H1 (cell line): ENCODE measurements at regions not wholly inside any gene's neighbourhood (a gene's known extent, or its start where the extent isn't known, plus 50 kb on each side); places are given as distances from the start of the nearest gene placed in this dataset.

Experiments used
- CTCF ChIA-PET: fragments of 300-600 bp; sonication (Branson Sonifier 250); formaldehyde crosslinking; loops from one replicate; lab custom pipeline; 2021; ENCODE audit not compliant: partially characterized antibody; lab: Charles Lee
- POLR2A ChIA-PET: fragments of 300-600 bp; sonication (Branson Sonifier 250); formaldehyde crosslinking; loops from one replicate; lab custom pipeline; 2021; ENCODE audit warnings: inconsistent platforms; ENCODE audit not compliant: partially characterized antibody; lab: Charles Lee
- DNase-seq, 2 experiments: peaks; one replicate each; pipeline versions ENCODE4 v3.0.0 to v3.0.0-alpha.2; 2010 to 2022; ENCODE audit warnings: low spot score in 2 of 2, low read depth in 1 of 2, mixed read lengths in 1 of 2
- FAIRE-seq: peaks from 2 replicates; lab custom pipeline; 2011; peaks lifted over from hg19 to GRCh38; lab: Jason Lieb, UNC
- H2AFZ ChIP-seq: 2 replicates; pipeline ENCODE4 v1.8.1; 2012; ENCODE audit warnings: low read length, inconsistent platforms
- H2AK5ac ChIP-seq: 2 replicates; pipeline ENCODE4 v1.6.1; 2013; ENCODE audit warnings: low read depth, low read length
- H2BK120ac ChIP-seq: replicated peaks from 2 replicates; pipeline ENCODE3; 2013; ENCODE audit warnings: low read depth, low read length, inconsistent platforms
- H2BK12ac ChIP-seq: 2 replicates; pipeline ENCODE4 v1.6.1; 2013; ENCODE audit warnings: low read depth, low read length
- H2BK15ac ChIP-seq: 2 replicates; pipeline ENCODE4 v1.6.1; 2013; ENCODE audit warnings: low read length
- H2BK20ac ChIP-seq: 2 replicates; pipeline ENCODE4 v1.6.1; 2013; ENCODE audit warnings: low read length
- H2BK5ac ChIP-seq: 2 replicates; pipeline ENCODE4 v1.6.1; 2013; ENCODE audit warnings: low read depth, low read length
- H3K14ac ChIP-seq: 2 replicates; pipeline ENCODE4 v1.6.1; 2013; ENCODE audit warnings: inconsistent platforms; ENCODE audit not compliant: insufficient read length
- H3K18ac ChIP-seq: 2 replicates; pipeline ENCODE4 v1.6.1; 2013; ENCODE audit warnings: low read length; ENCODE audit errors: extremely low read depth
- H3K23ac ChIP-seq: 2 replicates; pipeline ENCODE4 v1.6.1; 2013; ENCODE audit warnings: inconsistent platforms; ENCODE audit not compliant: insufficient read length
- H3K23me2 ChIP-seq: 2 replicates; pipeline ENCODE4 v1.6.1; 2013; ENCODE audit warnings: low read depth, low read length
- H3K27ac ChIP-seq: 2 replicates; pipeline ENCODE4 v1.6.1; 2011; ENCODE audit warnings: low read depth, low read length, inconsistent platforms
- H3K27me3 ChIP-seq, 4 experiments: replicated peaks in 1 of 4; 1 replicate in 1 of 4; 2 replicates in 3 of 4; pipeline versions ENCODE4 v1.6.1 to v1.8.1; 2011 to 2013; ENCODE audit warnings: low read length in 3 of 4, mild to moderate bottlenecking in 3 of 4, inconsistent platforms in 2 of 4, mixed read lengths in 2 of 4, moderate library complexity in 1 of 4; ENCODE audit not compliant: control insufficient read depth in 3 of 4, insufficient read depth in 3 of 4; ENCODE audit errors: extremely low read depth in 1 of 4
- H3K36me3 ChIP-seq, 4 experiments: 2 replicates each; pipeline versions ENCODE4 v1.6.1 to v1.8.1; 2011 to 2013; ENCODE audit warnings: mild to moderate bottlenecking in 4 of 4, low read length in 3 of 4, moderate library complexity in 2 of 4, control low read depth in 1 of 4, inconsistent platforms in 1 of 4; ENCODE audit not compliant: insufficient read depth in 4 of 4, control insufficient read depth in 2 of 4
- H3K4ac ChIP-seq: replicated peaks from 2 replicates; pipeline ENCODE3; 2013; ENCODE audit warnings: low read length, low read depth, mixed read lengths, inconsistent platforms; ENCODE audit not compliant: insufficient read length
- H3K4me1 ChIP-seq, 4 experiments: replicated peaks in 1 of 4; 1 replicate in 1 of 4; 2 replicates in 3 of 4; pipeline versions ENCODE4 v1.6.1 to v1.8.1; 2011 to 2013; ENCODE audit warnings: low read length in 3 of 4, inconsistent platforms in 2 of 4, mixed read lengths in 1 of 4; ENCODE audit not compliant: insufficient read depth in 4 of 4, control insufficient read depth in 3 of 4
- H3K4me2 ChIP-seq, 2 experiments: 2 replicates each; pipeline versions ENCODE4 v1.6.1 to v1.8.1; 2011 to 2013; ENCODE audit warnings: low read depth in 2 of 2, low read length in 2 of 2, control low read depth in 1 of 2, inconsistent platforms in 1 of 2, mild to moderate bottlenecking in 1 of 2; ENCODE audit not compliant: insufficient read depth in 1 of 2
- H3K4me3 ChIP-seq, 4 experiments: fragments of 200-600, 300-600 bp in 1 of 4; sonication (generic), shearing (Covaris generic), sonication (Bioruptor Twin) in 1 of 4; 2 replicates each; pipeline versions ENCODE4 v1.5.1 to v1.8.1; 2011 to 2016; ENCODE audit warnings: low read length in 4 of 4, low read depth in 3 of 4, control low read depth in 2 of 4, inconsistent platforms in 2 of 4, mild to moderate bottlenecking in 2 of 4, mixed read lengths in 1 of 4, moderate library complexity in 1 of 4; ENCODE audit not compliant: insufficient read depth in 2 of 4; ENCODE audit errors: extremely low read depth in 1 of 4
- H3K56ac ChIP-seq: replicated peaks from 2 replicates; pipeline ENCODE3; 2013; ENCODE audit warnings: low read depth, mild to moderate bottlenecking, mixed read lengths, low read length, inconsistent platforms; ENCODE audit not compliant: insufficient read length
- H3K79me1 ChIP-seq: 2 replicates; pipeline ENCODE4 v1.6.1; 2013; ENCODE audit warnings: low read depth, low read length, control low read depth
- H3K79me2 ChIP-seq, 2 experiments: 2 replicates each; pipeline versions ENCODE4 v1.6.1 to v1.8.1; 2012 to 2013; ENCODE audit warnings: low read length in 2 of 2, mild to moderate bottlenecking in 2 of 2, inconsistent platforms in 1 of 2; ENCODE audit not compliant: insufficient read depth in 2 of 2, control insufficient read depth in 1 of 2
- H3K9ac ChIP-seq, 4 experiments: replicated peaks in 1 of 4; 1 replicate in 1 of 4; 2 replicates in 3 of 4; pipeline versions ENCODE4 v1.6.1 to v1.8.1; 2011 to 2013; ENCODE audit warnings: low read depth in 3 of 4, low read length in 3 of 4, control low read depth in 2 of 4, mild to moderate bottlenecking in 2 of 4, moderate library complexity in 2 of 4, inconsistent platforms in 1 of 4; ENCODE audit errors: extremely low read depth in 1 of 4
- H3K9me3 ChIP-seq, 2 experiments: 2 replicates each; pipeline versions ENCODE4 v1.6.1 to v1.8.1; 2012 to 2013; ENCODE audit warnings: mild to moderate bottlenecking in 2 of 2, moderate library complexity in 2 of 2, control low read depth in 1 of 2, inconsistent platforms in 1 of 2, low read depth in 1 of 2, low read length in 1 of 2, mixed read lengths in 1 of 2; ENCODE audit not compliant: insufficient read depth in 2 of 2
- H4K20me1 ChIP-seq, 2 experiments: replicated peaks in 1 of 2; 2 replicates each; pipeline versions ENCODE3 to v1.8.1; 2011 to 2013; ENCODE audit warnings: inconsistent platforms in 2 of 2, low read length in 2 of 2, mild to moderate bottlenecking in 1 of 2; ENCODE audit not compliant: insufficient read depth in 2 of 2, control insufficient read depth in 1 of 2
- H4K5ac ChIP-seq: 2 replicates; pipeline ENCODE4 v1.6.1; 2013; ENCODE audit warnings: low read length, low read depth, mixed read lengths, inconsistent platforms; ENCODE audit not compliant: insufficient read length
- H4K8ac ChIP-seq: 2 replicates; pipeline ENCODE4 v1.8.0; 2013; ENCODE audit warnings: mild to moderate bottlenecking, moderate library complexity, low read length, inconsistent platforms; ENCODE audit not compliant: insufficient read depth; ENCODE audit errors: extremely low read depth
- H4K91ac ChIP-seq: replicated peaks from 2 replicates; pipeline ENCODE3; 2013; ENCODE audit warnings: low read length, mixed read lengths, inconsistent platforms; ENCODE audit not compliant: insufficient read length
- ASH2L ChIP-seq: fragments of 200-600, 300-600 bp; sonication (generic); IDR thresholded peaks from one replicate; pipeline ENCODE4 v1.7.1; 2017; ENCODE audit warnings: low read length
- CHD2 ChIP-seq: IDR thresholded peaks from 2 replicates; pipeline ENCODE4 v1.6.1; 2012; ENCODE audit warnings: low read length, improper control_type of control experiment
- GABPA ChIP-seq: IDR thresholded peaks from 2 replicates; pipeline ENCODE4 v1.6.1; 2011; ENCODE audit warnings: mild to moderate bottlenecking, low read length, moderate library complexity, borderline replicate concordance; ENCODE audit not compliant: insufficient read depth
- MAFK ChIP-seq: IDR thresholded peaks from 2 replicates; pipeline ENCODE4 v1.6.1; 2012; ENCODE audit warnings: low read depth, mild to moderate bottlenecking, improper control_type of control experiment, low read length
- NRF1 ChIP-seq: IDR thresholded peaks from 2 replicates; pipeline ENCODE4 v1.6.1; 2011; ENCODE audit warnings: mild to moderate bottlenecking, low read depth, low read length, improper control_type of control experiment
- PHF8 ChIP-seq: fragments of 200-600 bp; sonication (generic); conservative IDR thresholded peaks from 2 replicates; pipeline ENCODE4 v1.7.1; 2012; ENCODE audit warnings: low read depth, mild to moderate bottlenecking, inconsistent platforms, low read length, moderate library complexity
- RBBP5 ChIP-seq: IDR thresholded peaks from 2 replicates; pipeline ENCODE4 v1.7.1; 2012; ENCODE audit warnings: low read depth, mild to moderate bottlenecking, inconsistent platforms, low read length, moderate library complexity, borderline replicate concordance
- RNF2 ChIP-seq: fragments of 200-900, 300-1000 bp; sonication (generic); IDR thresholded peaks from 2 replicates; pipeline ENCODE4 v1.7.1; 2016; ENCODE audit warnings: borderline replicate concordance, low read depth, mild to moderate bottlenecking, antibody characterized with exemption, low read length; ENCODE audit not compliant: poor library complexity, severe bottlenecking; ENCODE audit errors: missing control alignments
- SIRT6 ChIP-seq: IDR thresholded peaks from one replicate; pipeline ENCODE4 v1.7.1; 2012; ENCODE audit warnings: low read length, inconsistent platforms
- SP1 ChIP-seq: IDR thresholded peaks from 2 replicates; pipeline ENCODE4 v1.6.1; 2011; ENCODE audit warnings: low read depth, low read length
- SUZ12 ChIP-seq: fragments of 200-600 bp; sonication (generic); IDR thresholded peaks from 2 replicates; pipeline ENCODE4 v1.6.1; 2012; ENCODE audit warnings: mild to moderate bottlenecking, inconsistent platforms, low read length, moderate library complexity, mixed read lengths
- USF2 ChIP-seq: IDR thresholded peaks from 2 replicates; pipeline ENCODE4 v1.6.1; 2011; ENCODE audit warnings: low read length, improper control_type of control experiment
- YY1 ChIP-seq: IDR thresholded peaks from 2 replicates; pipeline ENCODE4 v1.6.1; 2011; ENCODE audit warnings: low read depth, mild to moderate bottlenecking, low read length
- WGBS, 2 experiments: shearing (Covaris generic) in 1 of 2; methylation state at CpG; one replicate each; pipeline versions ENCODE4 v1.1.6 to v1.1.7; 2013 to 2015; ENCODE audit warnings: low lambda C conversion rate in 2 of 2, mixed read lengths in 2 of 2, inconsistent platforms in 1 of 2, low coverage in 1 of 2, missing lambda C conversion rate in 1 of 2; ENCODE audit not compliant: insufficient replicate concordance in 2 of 2, insufficient coverage in 1 of 2, insufficient read length in 1 of 2; ENCODE audit errors: extremely low coverage in 1 of 2, missing lambda C conversion rate in 1 of 2; 5-methylcytosine and 5-hydroxymethylcytosine counted together

- no peaks in the 10 kb centered on the region for H3K9me3 ChIP-seq
- 0% methylated on average over 2 of the region's 2 CpGs; no CpG with 5 or more reads in 1 of the 2 experiments for WGBS, 2 experiments
- H2BK120ac ChIP-seq: no peak overlapping the region
- H3K14ac ChIP-seq: no peak overlapping the region
- no peak overlapping the region for H3K56ac ChIP-seq
- no peak overlapping the region for H3K4me2 ChIP-seq
- ChIA-PET CTCF (interaction anchor here (0.6 to 0.7 kb wide), 3 partner anchors 352 to 1381 kb away, joined by 3 to 5 read pairs (median 4); no protein-coding TSS in a partner anchor), POLR2A (no interaction called here)
- H3K23me2 ChIP-seq: no peaks in the 10 kb centered on the region
- no peak overlapping the region for H3K4ac ChIP-seq
- H3K36me3 ChIP-seq: no peaks in the 10 kb centered on the region
- no peak for FAIRE-seq
- H2BK5ac ChIP-seq: no peak overlapping the region
- H3K79me1 ChIP-seq: no peaks in the 10 kb centered on the region
- H4K5ac ChIP-seq: no peak overlapping the region
- H2AFZ ChIP-seq: no peak overlapping the region
- H3K79me2 ChIP-seq: no peaks in the 10 kb centered on the region
- H3K18ac ChIP-seq: no peak overlapping the region
- no peak overlapping the region for H2BK15ac ChIP-seq
- H3K9ac ChIP-seq: no peak overlapping the region
- no peak overlapping the region for H2BK12ac ChIP-seq
- H3K27me3 ChIP-seq: no peaks in the 10 kb centered on the region
- H2AK5ac ChIP-seq: no peak overlapping the region
- DNase-seq: no peak
- no peak overlapping the region for H2BK20ac ChIP-seq
- no peaks in the 10 kb centered on the region for H4K20me1 ChIP-seq
- H3K4me1 ChIP-seq: peaks cover 0 to 7% (median 4%) of the 10 kb centered on the region in 4 experiments; a peak in 6 of 7 replicates
- H3K23ac ChIP-seq: no peak overlapping the region
- H3K4me3 ChIP-seq: no peak overlapping the region
- no peak overlapping the region for H3K27ac ChIP-seq
- H4K8ac ChIP-seq: no peak overlapping the region
- H4K91ac ChIP-seq: no peak overlapping the region
- no peak for TF ChIP-seq GABPA
- TF ChIP-seq ASH2L: no peak
- TF ChIP-seq RBBP5: no peak
- no peak for TF ChIP-seq USF2
- TF ChIP-seq YY1: no peak
- TF ChIP-seq RNF2: no peak
- no peak for TF ChIP-seq SIRT6
- TF ChIP-seq SUZ12: no peak
- TF ChIP-seq MAFK: no peak
- TF ChIP-seq PHF8: no peak
- no peak for TF ChIP-seq CHD2
- TF ChIP-seq NRF1: no peak
- no peak for TF ChIP-seq SP1
Measured at GRCh38 chr10:130749911-130750310, 561.6 kb downstream of the TCERG1L start.
